IMR-90 (cell line): ENCODE measurements at regions not wholly inside any gene's neighbourhood (a gene's known extent, or its start where the extent isn't known, plus 50 kb on each side); places are given as distances from the start of the nearest gene placed in this dataset.

ENCODE experiments used
- ATAC-seq: fragments of 200-7000 bp; cut with Tn5 transposase; 2 replicates; pipeline ENCODE4 v1.9.1; 2020; ENCODE audit warnings: low read depth, mild to moderate bottlenecking, moderate library complexity
- BruUV-seq: library from RNA; stranded (reverse); fragments of 400-500 nt; replicated peaks from 2 replicates; lab custom pipeline; 2021; lab: Mats Ljungman, UMichigan
- CTCF ChIA-PET: fragments of 300-600 bp; formaldehyde crosslinking; extraction: SDS; loops from one replicate; lab custom pipeline; 2021; ENCODE audit warnings: antibody characterized with exemption; lab: Yijun Ruan, JAX
- POLR2A ChIA-PET: fragments of 300-600 bp; sonication (Branson Sonifier 250); formaldehyde crosslinking; loops from one replicate; lab custom pipeline; 2022; ENCODE audit warnings: antibody characterized with exemption; ENCODE audit not compliant: unreplicated experiment; lab: Charles Lee
- DNase-seq: peaks from one replicate; pipeline ENCODE4 v3.0.0; 2013
- H2AFZ ChIP-seq: replicated peaks from 2 replicates; pipeline ENCODE3; 2013; ENCODE audit warnings: low read length, mild to moderate bottlenecking; ENCODE audit not compliant: poor library complexity
- H2AK5ac ChIP-seq: 2 replicates; pipeline ENCODE4 v1.6.1; 2013; ENCODE audit warnings: low read depth, low read length, inconsistent platforms
- H2AK9ac ChIP-seq: replicated peaks from 2 replicates; pipeline ENCODE3; 2013; ENCODE audit warnings: mild to moderate bottlenecking, low read depth, low read length, moderate library complexity; ENCODE audit not compliant: poor library complexity
- H2BK120ac ChIP-seq: 2 replicates; pipeline ENCODE4 v1.6.1; 2013; ENCODE audit warnings: low read depth, low read length, inconsistent platforms
- H2BK15ac ChIP-seq: 3 replicates; pipeline ENCODE4 v1.6.1; 2013; ENCODE audit warnings: low read depth, low read length, inconsistent platforms
- H2BK20ac ChIP-seq: 2 replicates; pipeline ENCODE4 v1.6.1; 2013; ENCODE audit warnings: low read depth, mild to moderate bottlenecking, inconsistent platforms, low read length, moderate library complexity
- H2BK5ac ChIP-seq: 2 replicates; pipeline ENCODE4 v1.6.1; 2013; ENCODE audit warnings: mild to moderate bottlenecking, low read depth, low read length, inconsistent platforms; ENCODE audit not compliant: poor library complexity, severe bottlenecking
- H3K14ac ChIP-seq: replicated peaks from 2 replicates; pipeline ENCODE4 v1.6.1; 2013; ENCODE audit warnings: low read depth, low read length, inconsistent platforms
- H3K18ac ChIP-seq: 2 replicates; pipeline ENCODE4 v1.6.1; 2013; ENCODE audit warnings: low read depth, low read length, control low read depth
- H3K23ac ChIP-seq: 2 replicates; pipeline ENCODE4 v1.6.1; 2013; ENCODE audit warnings: low read depth, low read length, inconsistent platforms
- H3K27ac ChIP-seq: 2 replicates; pipeline ENCODE4 v1.5.1; 2013; ENCODE audit warnings: mild to moderate bottlenecking, control low read depth, low read length; ENCODE audit not compliant: insufficient read depth
- H3K27me3 ChIP-seq: 2 replicates; pipeline ENCODE4 v1.6.1; 2013; ENCODE audit warnings: low read length; ENCODE audit not compliant: control insufficient read depth, insufficient read depth
- H3K36me3 ChIP-seq: 2 replicates; pipeline ENCODE4 v1.6.1; 2013; ENCODE audit warnings: low read length, mixed read lengths; ENCODE audit not compliant: control insufficient read depth, insufficient read depth
- H3K4ac ChIP-seq: 2 replicates; pipeline ENCODE4 v1.6.1; 2013; ENCODE audit warnings: low read depth, low read length, inconsistent platforms
- H3K4me1 ChIP-seq: 2 replicates; pipeline ENCODE4 v1.6.1; 2013; ENCODE audit warnings: low read length, mixed read lengths; ENCODE audit not compliant: control insufficient read depth, insufficient read depth
- H3K4me2 ChIP-seq: 2 replicates; pipeline ENCODE4 v1.6.1; 2013; ENCODE audit warnings: low read depth, mild to moderate bottlenecking, control low read depth, low read length, moderate library complexity
- H3K4me3 ChIP-seq: 2 replicates; pipeline ENCODE4 v1.5.1; 2013; ENCODE audit warnings: low read depth, mild to moderate bottlenecking, control low read depth, low read length, moderate library complexity; ENCODE audit not compliant: insufficient read depth
- H3K56ac ChIP-seq: 2 replicates; pipeline ENCODE4 v1.6.1; 2013; ENCODE audit warnings: low read length, inconsistent platforms; ENCODE audit not compliant: insufficient read depth; ENCODE audit errors: extremely low read depth
- H3K79me1 ChIP-seq, 2 experiments: 2 replicates each; pipeline ENCODE4 v1.6.1; 2013; ENCODE audit warnings: low read length in 2 of 2, inconsistent platforms in 1 of 2, low read depth in 1 of 2
- H3K9ac ChIP-seq: 2 replicates; pipeline ENCODE4 v1.6.1; 2013; ENCODE audit warnings: low read depth, low read length, control low read depth
- H3K9me1 ChIP-seq: 2 replicates; pipeline ENCODE4 v1.6.1; 2013; ENCODE audit warnings: low read length, inconsistent platforms; ENCODE audit not compliant: insufficient read depth
- H3K9me3 ChIP-seq: 2 replicates; pipeline ENCODE4 v1.6.1; 2013; ENCODE audit warnings: low read length; ENCODE audit not compliant: control insufficient read depth, insufficient read depth
- H4K20me1 ChIP-seq: 2 replicates; pipeline ENCODE4 v1.6.1; 2013; ENCODE audit warnings: low read length, inconsistent platforms; ENCODE audit not compliant: insufficient read depth
- H4K5ac ChIP-seq: 2 replicates; pipeline ENCODE4 v1.6.1; 2013; ENCODE audit warnings: mild to moderate bottlenecking, low read depth, low read length, control low read depth
- H4K8ac ChIP-seq, 2 experiments: 2 replicates each; pipeline ENCODE4 v1.6.1; 2013; ENCODE audit warnings: low read depth in 2 of 2, low read length in 2 of 2, control low read depth in 1 of 2, inconsistent platforms in 1 of 2
- H4K91ac ChIP-seq: 2 replicates; pipeline ENCODE4 v1.6.1; 2013; ENCODE audit warnings: low read depth, low read length, inconsistent platforms; ENCODE audit not compliant: insufficient read depth
- BHLHE40 ChIP-seq: fragments of 150-350 bp; IDR thresholded peaks from 2 replicates; pipeline ENCODE4 v1.6.1; 2016; ENCODE audit warnings: mild to moderate bottlenecking, low read depth, low read length
- CEBPB ChIP-seq: IDR thresholded peaks from 2 replicates; pipeline ENCODE4 v1.6.1; 2012; ENCODE audit warnings: low read depth, low read length, improper control_type of control experiment
- CHD1 ChIP-seq: IDR thresholded peaks from 2 replicates; pipeline ENCODE4 v1.6.1; 2012; ENCODE audit warnings: low read depth, low read length, improper control_type of control experiment
- FOS ChIP-seq: fragments of 150-350 bp; IDR thresholded peaks from 2 replicates; pipeline ENCODE4 v1.6.1; 2016; ENCODE audit warnings: low read depth, low read length
- MAFK ChIP-seq: IDR thresholded peaks from 2 replicates; pipeline ENCODE4 v1.6.1; 2012; ENCODE audit warnings: low read depth, low read length, improper control_type of control experiment
- MAZ ChIP-seq: IDR thresholded peaks from 2 replicates; pipeline ENCODE4 v1.6.1; 2012; ENCODE audit warnings: low read depth, mild to moderate bottlenecking, low read length, improper control_type of control experiment, moderate library complexity, borderline replicate concordance
- MXI1 ChIP-seq: IDR thresholded peaks from 2 replicates; pipeline ENCODE4 v1.6.1; 2012; ENCODE audit warnings: low read depth, mild to moderate bottlenecking, low read length, moderate library complexity, borderline replicate concordance
- NFE2L2 ChIP-seq: fragments of 150-350 bp; IDR thresholded peaks from 2 replicates; pipeline ENCODE4 v1.6.1; 2016; ENCODE audit warnings: low read depth, mild to moderate bottlenecking, low read length
- POLR2A ChIP-seq: IDR thresholded peaks from 2 replicates; pipeline ENCODE4 v1.6.1; 2012; ENCODE audit warnings: mild to moderate bottlenecking, low read depth, low read length
- RAD21 ChIP-seq: IDR thresholded peaks from 2 replicates; pipeline ENCODE4 v1.6.1; 2012; ENCODE audit warnings: low read length, improper control_type of control experiment
- RCOR1 ChIP-seq: IDR thresholded peaks from 2 replicates; pipeline ENCODE4 v1.6.1; 2012; ENCODE audit warnings: mild to moderate bottlenecking, low read length, improper control_type of control experiment; ENCODE audit not compliant: insufficient replicate concordance
- RFX5 ChIP-seq: IDR thresholded peaks from 2 replicates; pipeline ENCODE4 v1.8.0; 2012; ENCODE audit warnings: low read depth, mild to moderate bottlenecking, low read length, moderate library complexity
- SMC3 ChIP-seq: fragments of 150-350 bp; IDR thresholded peaks from 2 replicates; pipeline ENCODE4 v1.6.1; 2016; ENCODE audit warnings: low read depth, mild to moderate bottlenecking, antibody characterized with exemption, low read length, moderate library complexity
- WGBS, 2 experiments: methylation state at CpG; one replicate each; pipeline versions ENCODE4 v1.1.5 to v1.1.7; 2013; ENCODE audit warnings: missing lambda C conversion rate in 2 of 2; ENCODE audit not compliant: insufficient read length in 1 of 2; ENCODE audit errors: extremely low coverage in 2 of 2; 5-methylcytosine and 5-hydroxymethylcytosine counted together
- dilution Hi-C: fragments of 300-500 bp; cut with HindIII; formaldehyde crosslinking; loops from one replicate; pipeline ENCODE4 v1.14.3; 2018; ENCODE audit warnings: low sequenced_read_pairs; ENCODE audit not compliant: unreplicated experiment
- in situ Hi-C: fragments of 300-500 bp; cut with MboI; formaldehyde crosslinking; loops from 3 replicates; pipeline ENCODE4 v1.14.3; 2019; ENCODE audit warnings: low sequenced_read_pairs, inconsistent platforms, mixed read lengths
- intact Hi-C: fragments of 100-400 bp; cut with micrococcal nuclease; formaldehyde crosslinking; loops from 2 replicates; pipeline ENCODE4 v1.10.0; 2022
- TF ChIP-seq, protein P1 (sequence below): conservative IDR thresholded peaks from 2 replicates; pipeline ENCODE4 v1.5.1; 2012; ENCODE audit warnings: mild to moderate bottlenecking, low read depth, low read length, improper control_type of control experiment
- TF ChIP-seq, protein P2 (sequence below): fragments of 150-350 bp; IDR thresholded peaks from 2 replicates; pipeline ENCODE4 v1.6.1; 2017; ENCODE audit warnings: mild to moderate bottlenecking, antibody characterized with exemption, low read length, low read depth
- TF ChIP-seq, protein P3 (sequence below): fragments of 150-350 bp; IDR thresholded peaks from 2 replicates; pipeline ENCODE4 v1.6.1; 2016; ENCODE audit warnings: low read depth, mild to moderate bottlenecking, low read length, moderate library complexity, borderline replicate concordance

DNA sequence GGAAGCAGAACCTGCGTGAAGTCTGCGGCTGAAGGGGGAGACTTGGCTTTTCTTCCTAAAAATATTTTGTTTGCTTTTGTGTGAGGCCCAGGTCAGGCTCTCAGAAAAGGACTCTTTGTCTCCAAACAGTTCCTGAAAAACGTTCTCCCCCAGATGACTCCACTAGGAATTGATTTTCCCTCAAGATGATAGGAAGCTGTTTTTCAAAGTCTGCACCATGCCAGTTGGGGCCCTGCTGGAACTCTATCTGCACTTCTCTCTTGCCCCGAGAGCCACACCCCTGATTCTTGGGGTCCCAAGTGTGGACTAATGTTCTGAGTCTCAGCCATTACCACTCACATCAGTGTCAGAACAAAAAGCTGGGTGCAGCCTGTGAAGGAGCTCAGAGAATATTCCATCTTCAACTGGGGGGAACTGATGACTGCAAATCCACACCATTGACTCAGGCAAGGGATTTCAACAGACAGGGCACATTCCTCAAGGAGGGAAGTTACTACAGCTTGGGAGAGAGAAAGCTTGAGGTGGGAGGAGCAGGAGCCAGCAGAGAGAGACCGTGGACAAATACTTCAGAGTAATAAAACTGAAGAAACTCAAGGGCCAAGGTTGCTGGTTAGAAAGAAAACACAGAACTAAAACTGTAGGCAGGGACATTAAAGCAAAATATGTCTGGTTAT, 768.3 kb downstream of the RNF144A start:
- no peaks in the 10 kb centered on the region for H3K27me3 ChIP-seq
- no peaks in the 10 kb centered on the region for H3K9me1 ChIP-seq
- DNase-seq (peak; percentile 32), ATAC-seq (no peak)
- H4K20me1 ChIP-seq: no peaks in the 10 kb centered on the region
- H2BK5ac ChIP-seq: no peak overlapping the region
- no peak overlapping the region for H3K4ac ChIP-seq
- dilution Hi-C loops (no loop called here), in situ Hi-C loops (no loop called here), intact Hi-C loops (no loop called here)
- H2BK20ac ChIP-seq: no peak overlapping the region
- H3K9me3 ChIP-seq: 0 out of 2 replicates have a peak, but pooled peaks cover 3% of the 10 kb centered on the region
- no peaks in the 10 kb centered on the region for H3K4me1 ChIP-seq
- ChIA-PET CTCF (no interaction called here), POLR2A (no interaction called here)
- H3K36me3 ChIP-seq: no peaks in the 10 kb centered on the region
- no peak overlapping the region for H4K91ac ChIP-seq
- H2AK5ac ChIP-seq: no peak overlapping the region
- no peak overlapping the region for H4K5ac ChIP-seq
- H4K8ac ChIP-seq: no peak overlapping the region
- no peaks in the 10 kb centered on the region for H3K79me1 ChIP-seq
- no peak overlapping the region for H3K27ac ChIP-seq
- no peak overlapping the region for H2BK120ac ChIP-seq
- H3K14ac ChIP-seq: no peak overlapping the region
- WGBS, 2 experiments: 20% methylated on average over 1 of the region's 5 CpGs; no CpG with 5 or more reads in 1 of the 2 experiments
- no peak overlapping the region for H2AFZ ChIP-seq
- BruUV-seq: no TSS peak
- no peak overlapping the region for H3K23ac ChIP-seq
- H2AK9ac ChIP-seq: no peak overlapping the region
- no peak overlapping the region for H3K56ac ChIP-seq
- H3K4me3 ChIP-seq: no peak overlapping the region
- H2BK15ac ChIP-seq: no peak overlapping the region
- TF ChIP-seq CEBPB (no peak), RAD21 (no peak), CHD1 (no peak), RFX5 (no peak), BHLHE40 (no peak), POLR2A (no peak), MAFK (no peak), MAZ (no peak), RCOR1 (no peak), NFE2L2 (no peak), FOS (no peak), MXI1 (no peak), SMC3 (no peak)
- TF ChIP-seq, protein P1, sequence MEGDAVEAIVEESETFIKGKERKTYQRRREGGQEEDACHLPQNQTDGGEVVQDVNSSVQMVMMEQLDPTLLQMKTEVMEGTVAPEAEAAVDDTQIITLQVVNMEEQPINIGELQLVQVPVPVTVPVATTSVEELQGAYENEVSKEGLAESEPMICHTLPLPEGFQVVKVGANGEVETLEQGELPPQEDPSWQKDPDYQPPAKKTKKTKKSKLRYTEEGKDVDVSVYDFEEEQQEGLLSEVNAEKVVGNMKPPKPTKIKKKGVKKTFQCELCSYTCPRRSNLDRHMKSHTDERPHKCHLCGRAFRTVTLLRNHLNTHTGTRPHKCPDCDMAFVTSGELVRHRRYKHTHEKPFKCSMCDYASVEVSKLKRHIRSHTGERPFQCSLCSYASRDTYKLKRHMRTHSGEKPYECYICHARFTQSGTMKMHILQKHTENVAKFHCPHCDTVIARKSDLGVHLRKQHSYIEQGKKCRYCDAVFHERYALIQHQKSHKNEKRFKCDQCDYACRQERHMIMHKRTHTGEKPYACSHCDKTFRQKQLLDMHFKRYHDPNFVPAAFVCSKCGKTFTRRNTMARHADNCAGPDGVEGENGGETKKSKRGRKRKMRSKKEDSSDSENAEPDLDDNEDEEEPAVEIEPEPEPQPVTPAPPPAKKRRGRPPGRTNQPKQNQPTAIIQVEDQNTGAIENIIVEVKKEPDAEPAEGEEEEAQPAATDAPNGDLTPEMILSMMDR: no peak
- TF ChIP-seq, protein P2, sequence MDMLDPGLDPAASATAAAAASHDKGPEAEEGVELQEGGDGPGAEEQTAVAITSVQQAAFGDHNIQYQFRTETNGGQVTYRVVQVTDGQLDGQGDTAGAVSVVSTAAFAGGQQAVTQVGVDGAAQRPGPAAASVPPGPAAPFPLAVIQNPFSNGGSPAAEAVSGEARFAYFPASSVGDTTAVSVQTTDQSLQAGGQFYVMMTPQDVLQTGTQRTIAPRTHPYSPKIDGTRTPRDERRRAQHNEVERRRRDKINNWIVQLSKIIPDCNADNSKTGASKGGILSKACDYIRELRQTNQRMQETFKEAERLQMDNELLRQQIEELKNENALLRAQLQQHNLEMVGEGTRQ: no peak
- TF ChIP-seq, protein P3, sequence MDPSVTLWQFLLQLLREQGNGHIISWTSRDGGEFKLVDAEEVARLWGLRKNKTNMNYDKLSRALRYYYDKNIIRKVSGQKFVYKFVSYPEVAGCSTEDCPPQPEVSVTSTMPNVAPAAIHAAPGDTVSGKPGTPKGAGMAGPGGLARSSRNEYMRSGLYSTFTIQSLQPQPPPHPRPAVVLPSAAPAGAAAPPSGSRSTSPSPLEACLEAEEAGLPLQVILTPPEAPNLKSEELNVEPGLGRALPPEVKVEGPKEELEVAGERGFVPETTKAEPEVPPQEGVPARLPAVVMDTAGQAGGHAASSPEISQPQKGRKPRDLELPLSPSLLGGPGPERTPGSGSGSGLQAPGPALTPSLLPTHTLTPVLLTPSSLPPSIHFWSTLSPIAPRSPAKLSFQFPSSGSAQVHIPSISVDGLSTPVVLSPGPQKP: no peak
- no peak overlapping the region for H3K4me2 ChIP-seq
- no peak overlapping the region for H3K9ac ChIP-seq
- no peak overlapping the region for H3K18ac ChIP-seq
